OCI-LY3 (cell line): ENCODE measurements at regions not wholly inside any gene's neighbourhood (a gene's known extent, or its start where the extent isn't known, plus 50 kb on each side); places are given as distances from the start of the nearest gene placed in this dataset.

Experiments
- H2AFZ ChIP-seq: fragments of 200-600, 300-600 bp; shearing (Covaris generic); 2 replicates; pipeline ENCODE4 v1.6.0; 2014; ENCODE audit warnings: antibody characterized with exemption, low read depth, low read length
- H3K27ac ChIP-seq: fragments of 200-600, 300-600 bp; sonication (generic); 2 replicates; pipeline ENCODE4 v1.5.1; 2014; ENCODE audit warnings: mild to moderate bottlenecking, low read length, moderate library complexity, mixed read lengths
- H3K27me3 ChIP-seq: fragments of 200-600, 300-600 bp; sonication (generic); 2 replicates; pipeline ENCODE4 v1.6.1; 2014; ENCODE audit warnings: low read depth, low read length, mixed read lengths
- H3K36me3 ChIP-seq: fragments of 200-600, 300-600 bp; sonication (generic); replicated peaks from 2 replicates; pipeline ENCODE3; 2014; ENCODE audit warnings: low read depth, low read length, mixed read lengths
- H3K4me1 ChIP-seq: fragments of 300-600, 200-600 bp; sonication (generic); 2 replicates; pipeline ENCODE4 v1.6.1; 2014; ENCODE audit warnings: low read length, mixed read lengths
- H3K4me2 ChIP-seq: fragments of 200-600, 300-600 bp; sonication (generic); 2 replicates; pipeline ENCODE4 v1.6.1; 2014; ENCODE audit warnings: low read length, mixed read lengths
- H3K4me3 ChIP-seq: fragments of 300-600, 200-600 bp; sonication (generic); 2 replicates; pipeline ENCODE4 v1.5.1; 2014; ENCODE audit warnings: antibody characterized with exemption, mild to moderate bottlenecking, low read length, moderate library complexity
- H3K79me2 ChIP-seq: fragments of 300-600, 200-600 bp; shearing (Covaris generic); 2 replicates; pipeline ENCODE4 v1.6.1; 2014; ENCODE audit warnings: mild to moderate bottlenecking, low read length, mixed read lengths
- H3K9ac ChIP-seq: fragments of 300-600, 200-600 bp; shearing (Covaris generic); 2 replicates; pipeline ENCODE4 v1.6.0; 2014; ENCODE audit warnings: mild to moderate bottlenecking, low read length, moderate library complexity
- H3K9me3 ChIP-seq: fragments of 200-600, 300-600 bp; shearing (Covaris generic); 2 replicates; pipeline ENCODE4 v1.6.1; 2014; ENCODE audit warnings: low read length, mixed read lengths; ENCODE audit not compliant: insufficient read depth
- H4K20me1 ChIP-seq: fragments of 200-600, 300-600 bp; sonication (generic); 2 replicates; pipeline ENCODE4 v1.6.1; 2016; ENCODE audit warnings: low read length, mixed read lengths; ENCODE audit not compliant: insufficient read depth
- EZH2phosphoT487 ChIP-seq: fragments of 200-600 bp; shearing (Covaris generic); IDR thresholded peaks from 2 replicates; pipeline ENCODE4 v1.6.1; 2018; ENCODE audit warnings: antibody characterized with exemption, mixed run types, low read depth
- TF ChIP-seq, protein P1 (sequence below): fragments of 200-600, 300-600 bp; sonication (generic); IDR thresholded peaks from 2 replicates; pipeline ENCODE4 v1.5.1; 2014; ENCODE audit warnings: antibody characterized with exemption, low read length, low read depth

DNA sequence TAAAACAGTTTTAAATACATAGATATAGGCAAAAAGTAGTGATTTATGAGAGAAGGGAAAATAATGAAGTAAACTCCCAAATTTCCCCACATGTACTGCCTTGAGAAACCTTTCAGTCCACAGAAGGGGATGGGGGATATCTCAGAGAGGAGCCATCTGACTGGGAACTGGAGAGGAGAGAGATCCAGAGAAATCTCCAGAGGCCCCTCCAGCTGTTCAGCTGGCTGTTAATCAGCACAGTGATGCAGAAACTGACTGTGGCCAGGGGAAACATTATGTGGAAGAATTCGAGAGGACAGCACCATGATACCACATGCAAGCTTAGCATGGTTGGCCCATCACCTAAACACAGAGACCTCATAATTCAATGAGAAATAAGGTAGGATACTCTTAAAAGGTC, 1165.9 kb upstream of the TMEM132C start:
- Histone ChIP-seq H3K27ac (no peak overlapping the region), H4K20me1 (no peaks in the 10 kb centered on the region), H2AFZ (no peak overlapping the region), H3K9ac (no peak overlapping the region), H3K36me3 (no peaks in the 10 kb centered on the region), H3K9me3 (no peaks in the 10 kb centered on the region), H3K4me2 (no peak overlapping the region), H3K4me1 (no peaks in the 10 kb centered on the region), H3K27me3 (no peaks in the 10 kb centered on the region), H3K79me2 (no peaks in the 10 kb centered on the region), H3K4me3 (no peak overlapping the region)
- TF ChIP-seq EZH2phosphoT487, result no peak
- TF ChIP-seq, protein P1, sequence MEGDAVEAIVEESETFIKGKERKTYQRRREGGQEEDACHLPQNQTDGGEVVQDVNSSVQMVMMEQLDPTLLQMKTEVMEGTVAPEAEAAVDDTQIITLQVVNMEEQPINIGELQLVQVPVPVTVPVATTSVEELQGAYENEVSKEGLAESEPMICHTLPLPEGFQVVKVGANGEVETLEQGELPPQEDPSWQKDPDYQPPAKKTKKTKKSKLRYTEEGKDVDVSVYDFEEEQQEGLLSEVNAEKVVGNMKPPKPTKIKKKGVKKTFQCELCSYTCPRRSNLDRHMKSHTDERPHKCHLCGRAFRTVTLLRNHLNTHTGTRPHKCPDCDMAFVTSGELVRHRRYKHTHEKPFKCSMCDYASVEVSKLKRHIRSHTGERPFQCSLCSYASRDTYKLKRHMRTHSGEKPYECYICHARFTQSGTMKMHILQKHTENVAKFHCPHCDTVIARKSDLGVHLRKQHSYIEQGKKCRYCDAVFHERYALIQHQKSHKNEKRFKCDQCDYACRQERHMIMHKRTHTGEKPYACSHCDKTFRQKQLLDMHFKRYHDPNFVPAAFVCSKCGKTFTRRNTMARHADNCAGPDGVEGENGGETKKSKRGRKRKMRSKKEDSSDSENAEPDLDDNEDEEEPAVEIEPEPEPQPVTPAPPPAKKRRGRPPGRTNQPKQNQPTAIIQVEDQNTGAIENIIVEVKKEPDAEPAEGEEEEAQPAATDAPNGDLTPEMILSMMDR, result no peak

DNA sequence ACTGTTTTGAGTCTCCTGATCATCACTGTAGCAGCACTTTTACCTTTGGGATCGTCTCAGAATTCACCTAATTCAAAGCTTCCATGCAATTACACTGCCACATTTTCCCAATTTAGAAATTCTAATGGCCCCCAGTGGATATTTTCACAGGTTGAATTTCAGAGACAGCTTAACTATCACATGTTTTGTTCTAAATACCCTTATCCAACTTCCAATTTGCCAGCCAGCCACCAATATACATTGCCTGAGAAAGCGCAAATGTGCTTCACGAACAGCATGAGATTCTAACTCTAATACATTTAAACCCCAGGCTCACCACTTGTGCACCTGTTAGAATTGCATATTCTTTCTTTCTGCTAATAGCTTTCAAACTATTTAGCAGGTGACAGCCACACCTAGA, 1160.9 kb upstream of the TMEM132C start:
- Histone ChIP-seq H3K79me2 (no peaks in the 10 kb centered on the region), H2AFZ (no peak overlapping the region), H3K36me3 (no peaks in the 10 kb centered on the region), H3K9ac (no peak overlapping the region), H3K27me3 (no peaks in the 10 kb centered on the region), H3K4me3 (no peak overlapping the region), H3K27ac (no peak overlapping the region), H3K9me3 (no peaks in the 10 kb centered on the region), H3K4me1 (no peaks in the 10 kb centered on the region), H4K20me1 (no peaks in the 10 kb centered on the region), H3K4me2 (no peak overlapping the region)
- TF ChIP-seq EZH2phosphoT487, result no peak
- TF ChIP-seq, protein P1, result no peak

DNA sequence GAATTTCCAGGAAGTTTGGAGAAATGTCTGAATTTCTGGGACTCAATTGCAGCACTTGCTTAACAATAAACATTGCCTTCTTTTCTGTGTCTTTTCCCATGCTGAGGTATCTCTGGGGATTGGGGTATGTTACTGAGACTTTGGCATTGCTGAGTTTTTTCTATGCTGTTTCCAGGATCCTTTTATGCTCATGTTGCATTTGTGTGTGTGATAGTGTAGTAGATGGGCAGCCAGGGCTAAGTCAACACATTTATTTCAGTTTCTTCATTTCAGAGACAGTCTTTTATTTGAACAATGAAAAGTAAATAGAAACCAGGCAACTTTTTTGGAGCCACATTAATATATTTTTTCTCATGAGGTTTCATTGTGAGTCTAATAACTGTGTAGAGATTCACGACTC, 1160.3 kb upstream of the TMEM132C start:
- H3K27me3 ChIP-seq, result no peaks in the 10 kb centered on the region
- TF ChIP-seq, protein P1, result no peak
- TF ChIP-seq EZH2phosphoT487, result no peak
- no peaks in the 10 kb centered on the region for H3K9me3 ChIP-seq
- H3K79me2 ChIP-seq, result no peaks in the 10 kb centered on the region
- H4K20me1 ChIP-seq, result no peaks in the 10 kb centered on the region
- H2AFZ ChIP-seq, result no peak overlapping the region
- H3K27ac ChIP-seq, result no peak overlapping the region
- no peaks in the 10 kb centered on the region for H3K36me3 ChIP-seq
- no peak overlapping the region for H3K9ac ChIP-seq
- no peaks in the 10 kb centered on the region for H3K4me1 ChIP-seq
- no peak overlapping the region for H3K4me2 ChIP-seq
- H3K4me3 ChIP-seq, result no peak overlapping the region

DNA sequence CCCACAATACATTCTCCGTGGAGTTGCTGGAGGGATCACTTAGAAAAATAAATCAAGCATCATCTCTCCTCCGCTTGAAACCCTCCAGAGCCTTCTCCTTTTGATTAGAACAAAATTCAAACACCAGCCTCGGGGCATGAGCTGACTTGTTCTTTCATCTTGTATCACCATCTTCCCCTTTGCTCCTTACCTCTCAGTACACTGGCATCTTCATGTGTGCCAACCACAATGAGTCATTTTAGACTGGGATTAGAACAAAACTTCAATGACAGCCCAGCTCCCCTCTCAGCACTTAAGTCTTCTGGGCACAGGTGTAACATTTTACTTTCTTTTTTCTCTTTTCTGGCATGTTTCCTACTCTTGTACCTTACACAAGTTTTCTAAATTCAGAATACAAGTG, 1159.2 kb upstream of the TMEM132C start:
- Histone ChIP-seq H3K4me3 (no peak overlapping the region), H2AFZ (no peak overlapping the region), H3K27ac (no peak overlapping the region), H3K9me3 (no peaks in the 10 kb centered on the region), H3K36me3 (no peaks in the 10 kb centered on the region), H3K4me2 (no peak overlapping the region), H3K27me3 (no peaks in the 10 kb centered on the region), H4K20me1 (no peaks in the 10 kb centered on the region), H3K79me2 (no peaks in the 10 kb centered on the region), H3K9ac (no peak overlapping the region), H3K4me1 (no peaks in the 10 kb centered on the region)
- no peak for TF ChIP-seq EZH2phosphoT487
- TF ChIP-seq, protein P1, result no peak
